ENCODE measurements at regions not wholly inside any gene's neighbourhood (a gene's known extent, or its start where the extent isn't known, plus 50 kb on each side); places are given as distances from the start of the nearest gene placed in this dataset.

GRCh38 chr2:182477774-182478173, 50.9 kb upstream of the PDE1A start:
- WGBS: 60% methylated on average over 6 of the region's 6 CpGs
- TF ChIP-seq EGR1 (IDR thresholded peaks at IDR 0.05; ENCODE audit: low read depth in 2 of 2) (no peak), NR2F2 (IDR thresholded peaks at IDR 0.05) (no peak), TAF1 (conservative IDR thresholded peaks at IDR 0.05) (no peak), RAD21 (IDR thresholded peaks at IDR 0.05) (no peak), REST (IDR thresholded peaks at IDR 0.05) (no peak), SP1 (IDR thresholded peaks at IDR 0.05) (no peak), HNF4G (IDR thresholded peaks at IDR 0.05) (no peak), ATF3 (IDR thresholded peaks at IDR 0.05) (no peak), MAX (IDR thresholded peaks at IDR 0.05) (no peak), GABPA (IDR thresholded peaks at IDR 0.05 in 1 of 2, conservative IDR thresholded peaks at IDR 0.05 in 1 of 2) (no peak), HNF4A (conservative IDR thresholded peaks at IDR 0.05) (no peak), FOXA2 (IDR thresholded peaks at IDR 0.05) (no peak), RXRA (IDR thresholded peaks at IDR 0.05) (no peak)
- no peak overlapping the region for H3K4me3 ChIP-seq (ENCODE audit: low read depth in 1 of 3, low read length in 3 of 3)
- H3K4me1 ChIP-seq (ENCODE audit: control insufficient read depth in 4 of 4, insufficient read depth in 4 of 4, low read length in 3 of 4): no peaks in the 10 kb centered on the region
- no peaks in the 10 kb centered on the region for H3K9me3 ChIP-seq (ENCODE audit: control insufficient read depth in 4 of 4, low read length in 3 of 4)
- no peaks in the 10 kb centered on the region for H3K36me3 ChIP-seq (ENCODE audit: control insufficient read depth in 4 of 4, insufficient read depth in 3 of 4, low read depth in 1 of 4, low read length in 3 of 4)
- H3K9ac ChIP-seq (ENCODE audit: low read depth in 1 of 2, low read length in 2 of 2): no peak overlapping the region
- no peak overlapping the region for H3K27ac ChIP-seq (ENCODE audit: low read depth in 1 of 2, low read length in 2 of 2)
- no peak for DNase-seq (ENCODE audit: low spot score)
- peaks cover 0 to 3% (median 0%) of the 10 kb centered on the region in 4 donors for H3K27me3 ChIP-seq (ENCODE audit: control insufficient read depth in 4 of 4, insufficient read depth in 4 of 4, low read length in 3 of 4)

DNA sequence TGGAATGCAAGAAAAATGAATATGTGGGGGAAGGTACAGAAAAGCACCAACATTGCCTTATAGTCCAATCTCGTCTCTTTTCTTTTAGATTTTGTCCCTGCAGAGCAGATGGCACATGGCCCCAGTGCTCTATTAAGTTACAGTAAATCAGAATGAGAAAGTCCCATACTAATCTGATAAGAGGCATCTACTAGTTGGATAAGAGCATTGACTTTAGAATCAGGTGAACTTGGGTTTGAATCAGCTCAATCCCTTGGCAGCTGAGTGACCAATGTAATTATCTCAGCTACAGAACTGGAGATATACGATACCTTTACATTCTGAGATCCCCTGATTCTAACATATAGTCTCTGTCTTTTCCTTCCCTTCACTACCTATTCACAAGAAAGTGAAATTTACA, 54.8 kb upstream of the PDE1A start:
- Histone ChIP-seq H3K36me3 (ENCODE audit: control insufficient read depth in 4 of 4, insufficient read depth in 3 of 4, low read depth in 1 of 4, low read length in 3 of 4) (no peaks in the 10 kb centered on the region), H3K27me3 (ENCODE audit: control insufficient read depth in 4 of 4, insufficient read depth in 4 of 4, low read length in 3 of 4) (peaks cover 0 to 3% (median 0%) of the 10 kb centered on the region in 4 donors), H3K4me1 (ENCODE audit: control insufficient read depth in 4 of 4, insufficient read depth in 4 of 4, low read length in 3 of 4) (no peaks in the 10 kb centered on the region), H3K9ac (ENCODE audit: low read depth in 1 of 2, low read length in 2 of 2) (no peak overlapping the region), H3K27ac (ENCODE audit: low read depth in 1 of 2, low read length in 2 of 2) (no peak overlapping the region), H3K9me3 (ENCODE audit: control insufficient read depth in 4 of 4, low read length in 3 of 4) (no peaks in the 10 kb centered on the region), H3K4me3 (ENCODE audit: low read depth in 1 of 3, low read length in 3 of 3) (no peak overlapping the region)
- 77% methylated on average over 2 of the region's 2 CpGs for WGBS
- TF ChIP-seq SP1 (IDR thresholded peaks at IDR 0.05) (no peak), JUND (IDR thresholded peaks at IDR 0.05) (no peak), RXRA (IDR thresholded peaks at IDR 0.05) (no peak), TAF1 (conservative IDR thresholded peaks at IDR 0.05) (no peak), ATF3 (IDR thresholded peaks at IDR 0.05) (no peak), HNF4G (IDR thresholded peaks at IDR 0.05) (no peak), REST (IDR thresholded peaks at IDR 0.05) (no peak), HNF4A (conservative IDR thresholded peaks at IDR 0.05) (no peak), EGR1 (IDR thresholded peaks at IDR 0.05; ENCODE audit: low read depth in 2 of 2) (no peak), FOXA2 (IDR thresholded peaks at IDR 0.05) (no peak), RAD21 (IDR thresholded peaks at IDR 0.05) (no peak)
- DNase-seq (ENCODE audit: low spot score): no peak
